Left kidney (tissue), 1 donor: ENCODE measurements at regions not wholly inside any gene's neighbourhood (a gene's known extent, or its start where the extent isn't known, plus 50 kb on each side); places are given as distances from the start of the nearest gene placed in this dataset.

ENCODE experiments used
- DNase-seq: peaks from one replicate; pipeline ENCODE4 v3.0.0-alpha.2; 2013

DNA sequence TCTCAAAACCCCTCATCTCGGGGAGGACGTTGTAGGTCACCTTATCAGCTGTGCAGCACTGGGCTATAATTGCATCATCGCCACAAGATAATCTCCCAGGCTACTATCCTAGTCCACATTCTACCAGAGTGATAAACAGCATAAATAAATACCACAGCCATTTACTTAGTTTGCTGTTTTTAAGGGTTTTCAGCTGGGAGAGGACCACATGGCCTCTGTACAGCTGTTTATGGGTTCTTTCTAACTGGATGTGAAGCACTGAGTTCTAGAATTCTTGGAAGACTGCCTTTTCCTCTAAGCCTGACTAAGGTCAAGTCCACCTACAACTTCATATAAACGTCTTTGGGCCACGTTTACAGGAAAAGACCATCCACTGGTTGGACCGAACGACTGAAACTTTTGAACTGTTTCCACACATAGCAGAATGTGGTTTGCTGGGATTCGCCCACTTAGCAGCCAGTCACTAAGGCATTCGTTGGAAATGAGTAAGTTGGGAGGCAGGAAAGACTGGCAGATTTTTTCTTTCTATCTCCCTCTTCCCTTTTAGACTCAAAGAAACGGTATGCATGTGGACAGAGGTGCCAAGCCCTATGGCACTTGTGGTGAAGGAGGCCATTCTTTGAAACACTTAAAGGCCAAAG lies 752.5 kb upstream of the SGCG start:
- no peak for DNase-seq

DNA sequence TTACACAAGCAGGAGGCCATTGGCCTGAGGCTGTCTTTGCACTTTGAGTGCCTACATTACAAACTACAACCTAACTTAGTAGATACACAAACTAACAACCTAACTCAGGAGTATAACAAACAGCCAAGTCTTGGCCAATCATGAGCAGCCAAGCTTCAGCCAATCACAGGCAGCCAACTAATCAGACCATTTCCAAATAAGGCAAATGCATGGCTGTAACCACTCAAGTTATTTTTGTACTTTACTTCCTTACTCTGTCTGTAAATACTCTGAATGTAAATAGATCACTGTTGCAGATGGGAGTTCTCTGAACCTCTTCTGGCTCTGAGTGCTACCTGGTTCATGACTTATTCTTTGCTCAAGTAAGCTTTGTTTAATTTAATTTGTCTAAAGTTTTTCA lies 748.1 kb upstream of the SGCG start:
- no peak for DNase-seq

DNA sequence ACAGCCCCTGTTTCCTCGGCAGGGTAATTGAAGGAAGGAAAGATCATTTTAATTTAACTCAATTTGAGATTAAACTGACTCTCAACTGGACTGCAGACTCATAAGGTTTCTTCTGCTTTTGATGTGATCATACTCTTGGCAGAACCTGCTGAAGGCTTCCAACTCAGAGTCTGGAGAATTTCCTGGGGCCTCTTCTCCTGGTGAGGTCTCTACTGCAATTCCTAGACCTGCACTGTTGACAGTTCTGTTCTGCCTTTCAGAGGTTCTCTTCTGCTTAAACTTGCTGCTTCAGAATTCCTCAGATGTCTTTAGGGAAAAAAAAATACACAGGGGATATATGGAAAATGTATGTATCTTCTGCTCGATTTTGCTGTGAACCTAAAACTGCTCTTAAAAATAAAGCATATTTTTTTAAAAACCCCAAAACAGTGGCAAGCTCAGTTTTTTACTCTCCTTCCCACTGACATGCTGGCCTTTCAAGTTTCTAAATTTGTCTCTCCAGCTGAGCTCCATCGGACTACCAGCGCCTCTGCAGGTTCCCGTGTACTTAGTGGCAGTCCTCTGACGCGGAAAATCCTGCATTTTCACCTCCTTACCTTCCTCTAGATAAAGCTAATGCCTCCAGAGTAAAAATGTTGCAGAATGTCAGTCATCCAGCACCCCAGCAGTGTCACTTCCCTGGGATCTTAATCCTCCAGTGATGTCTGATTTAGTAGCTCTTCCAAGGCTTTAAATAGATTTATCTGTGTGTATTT lies 733.5 kb upstream of the SGCG start:
- DNase-seq, result no peak

DNA sequence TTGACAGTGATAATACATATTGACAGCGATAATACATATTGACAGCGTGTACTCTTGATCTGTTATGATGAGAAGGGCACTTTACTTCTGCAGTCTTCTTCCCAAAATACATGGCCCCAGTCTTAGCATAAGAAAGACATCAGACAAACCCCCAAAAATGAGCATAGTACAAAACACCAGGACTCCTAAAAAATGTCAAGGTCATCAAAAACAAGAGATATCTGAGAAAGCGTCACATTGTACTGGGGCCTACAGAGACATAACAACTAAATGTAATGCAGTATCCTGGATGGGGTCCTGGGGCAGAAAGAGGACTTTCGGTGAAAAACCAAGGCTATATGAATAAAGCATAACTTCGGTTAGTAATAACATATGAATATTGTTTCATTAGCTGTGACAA lies 731.5 kb upstream of the SGCG start:
- DNase-seq, result no peak

GRCh38 chr13:22451327-22451741 lies 729.4 kb upstream of the SGCG start:
- peak; percentile 17 for DNase-seq

DNA sequence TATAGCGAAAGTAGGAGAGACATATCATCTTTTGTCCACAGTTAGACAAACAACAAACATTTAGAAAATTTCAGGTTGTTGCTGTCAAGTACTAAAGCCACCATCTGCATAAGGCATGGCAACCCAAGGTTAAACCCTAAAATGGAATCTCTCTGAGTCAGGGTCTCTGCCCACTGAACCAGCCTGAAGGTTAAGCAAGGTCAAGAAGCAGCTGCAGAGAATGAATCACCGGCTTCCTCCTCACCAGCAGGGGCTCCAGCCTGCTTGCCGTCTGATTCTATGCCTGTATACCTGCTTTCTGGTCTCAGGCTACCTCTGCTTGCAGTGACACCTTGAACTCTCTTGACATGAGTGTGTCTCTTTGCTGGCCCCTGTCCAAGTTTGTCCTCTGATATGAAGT lies 726.2 kb upstream of the SGCG start:
- no peak for DNase-seq

DNA sequence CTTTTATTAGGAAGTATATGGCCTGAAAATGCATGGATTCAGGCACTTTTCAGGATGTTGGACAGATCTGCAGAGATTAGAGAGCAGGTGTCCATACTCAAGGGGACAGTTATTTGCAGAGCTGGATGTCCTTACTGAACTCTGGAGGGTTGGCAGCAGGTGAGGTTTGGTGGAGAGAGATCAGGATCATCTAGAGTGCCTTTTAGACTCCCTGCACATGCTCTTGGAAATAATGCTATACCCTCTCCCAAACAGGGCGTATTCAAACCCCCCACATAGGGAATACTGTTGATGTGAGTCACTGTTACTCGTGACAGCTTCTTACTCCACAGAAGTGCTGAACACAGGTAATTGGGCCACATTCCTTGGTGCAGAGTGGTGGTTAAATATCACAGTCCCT lies 725.7 kb upstream of the SGCG start:
- DNase-seq, result no peak

GRCh38 chr13:22461854-22462490 lies 718.8 kb upstream of the SGCG start:
- no peak for DNase-seq

DNA sequence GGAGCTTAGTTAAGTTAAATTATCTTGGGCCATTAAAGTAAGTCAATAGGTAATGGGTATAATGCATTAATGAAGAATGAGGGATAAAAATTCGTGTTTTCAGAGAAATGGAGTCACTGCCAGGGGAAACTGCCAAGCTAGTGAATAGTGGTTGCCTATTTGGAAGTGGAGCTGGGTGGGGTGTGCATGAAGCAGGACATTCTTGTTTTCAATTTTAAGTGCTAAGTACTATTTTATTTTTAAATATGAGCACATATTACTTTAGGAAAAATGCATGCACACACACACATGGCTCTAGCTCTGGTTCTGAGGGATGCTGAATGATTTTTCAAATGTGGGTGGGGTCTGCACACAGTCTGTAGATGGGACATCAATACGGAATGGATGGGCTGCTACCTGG lies 717.7 kb upstream of the SGCG start:
- DNase-seq, result no peak

DNA sequence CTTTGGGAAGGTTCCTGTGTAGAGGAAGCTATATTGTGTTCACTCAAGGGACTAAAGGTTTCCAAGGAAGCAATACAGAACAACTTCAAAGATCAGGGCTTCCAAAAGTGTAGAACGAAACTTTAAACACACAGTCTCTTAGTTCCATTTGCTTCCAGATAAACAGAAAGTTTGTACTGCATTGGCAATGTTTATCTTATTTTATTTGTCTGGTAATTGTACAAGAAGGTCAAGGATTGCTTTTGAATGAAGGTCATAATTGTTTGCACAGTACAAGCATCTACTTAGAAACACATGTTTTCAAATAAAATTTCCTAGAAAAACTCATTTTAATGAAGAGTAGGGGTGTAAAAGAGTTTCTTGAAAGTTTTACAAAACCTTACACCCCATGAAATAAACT lies 712.7 kb upstream of the SGCG start:
- no peak for DNase-seq

DNA sequence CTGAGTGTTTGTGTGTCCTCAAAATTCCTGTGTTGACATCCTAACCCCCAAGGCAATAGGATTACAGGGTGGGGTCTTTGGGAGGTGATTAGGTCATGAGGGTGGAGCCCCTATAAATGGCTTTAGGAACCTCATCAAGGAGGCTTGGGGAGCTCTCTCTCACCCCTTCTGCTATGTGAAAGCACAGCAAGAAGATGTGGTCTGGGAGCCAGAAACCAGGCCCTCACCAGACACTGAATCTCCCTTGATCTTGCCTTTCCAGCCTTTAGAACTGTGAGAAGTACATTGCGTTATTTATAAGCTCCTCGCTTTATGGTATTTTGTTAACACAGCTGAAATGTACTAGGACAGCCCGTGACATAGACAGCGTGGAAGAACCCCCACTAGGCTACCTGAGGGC lies 712.0 kb upstream of the SGCG start:
- no peak for DNase-seq

DNA sequence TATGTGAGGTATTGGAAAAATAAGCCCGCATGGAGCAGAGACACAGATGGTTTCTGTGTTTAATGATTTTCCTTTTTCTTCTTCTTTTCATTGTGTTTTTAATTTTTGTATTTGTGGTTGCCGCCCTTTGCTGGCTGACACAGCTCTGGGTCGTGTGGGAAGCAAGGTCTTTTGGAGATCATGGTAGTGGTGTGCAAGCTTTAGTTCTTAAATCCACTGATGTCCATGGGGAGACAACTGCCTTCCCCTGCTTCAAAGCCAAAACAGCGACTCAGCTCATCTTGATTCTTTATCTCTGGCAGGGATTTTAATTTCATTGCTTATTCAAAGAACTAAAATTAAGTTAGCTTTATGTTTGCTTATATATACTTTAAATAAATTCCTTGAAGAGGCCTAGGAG lies 711.3 kb upstream of the SGCG start:
- no peak for DNase-seq

DNA sequence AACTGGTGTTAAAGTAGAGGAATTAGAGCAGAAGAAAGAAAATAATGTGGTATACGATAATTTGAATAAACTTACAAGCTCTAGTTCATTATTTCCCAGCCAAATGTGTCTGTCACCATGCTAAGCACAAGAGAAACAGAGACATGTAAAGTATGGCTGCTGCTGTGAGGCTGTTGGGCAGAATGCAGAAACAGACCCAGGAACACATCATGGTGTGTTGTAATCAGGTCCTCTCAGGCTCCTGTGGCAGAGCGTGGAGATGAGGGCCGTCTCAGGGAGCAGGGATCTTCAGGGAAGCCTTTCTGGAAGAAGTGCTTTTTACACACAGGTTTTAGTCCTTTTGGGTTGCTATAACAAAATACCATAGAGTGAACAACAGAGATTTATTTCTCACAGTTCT lies 710.7 kb upstream of the SGCG start:
- DNase-seq, result no peak

GRCh38 chr13:22482496-22483000 lies 698.2 kb upstream of the SGCG start:
- no peak for DNase-seq

- DNase-seq, result no peak
Measured at GRCh38 chr13:22483276-22483675, 697.5 kb upstream of the SGCG start.

GRCh38 chr13:22486490-22486889 lies 694.3 kb upstream of the SGCG start:
- DNase-seq, result no peak

DNA sequence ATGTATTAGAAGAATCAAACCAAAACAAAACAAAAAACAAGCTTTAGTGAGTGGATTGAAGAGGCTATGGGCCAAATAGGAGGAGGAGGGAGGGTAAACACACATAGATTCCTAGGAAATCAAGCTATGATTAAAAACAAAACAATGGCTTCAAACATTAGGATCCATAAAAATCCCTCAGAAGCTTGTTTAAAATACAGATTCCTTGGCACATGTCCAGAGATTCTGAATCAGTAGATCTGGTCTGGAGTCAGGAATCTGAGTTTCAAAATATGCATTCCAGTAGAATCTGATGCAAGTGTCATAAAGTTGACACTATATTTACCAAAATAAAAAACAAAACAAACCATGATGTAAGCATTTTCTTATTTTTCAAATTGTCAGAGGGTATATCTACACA lies 692.8 kb upstream of the SGCG start:
- DNase-seq, result no peak

GRCh38 chr13:22489771-22490170 lies 691.0 kb upstream of the SGCG start:
- DNase-seq, result no peak

DNA sequence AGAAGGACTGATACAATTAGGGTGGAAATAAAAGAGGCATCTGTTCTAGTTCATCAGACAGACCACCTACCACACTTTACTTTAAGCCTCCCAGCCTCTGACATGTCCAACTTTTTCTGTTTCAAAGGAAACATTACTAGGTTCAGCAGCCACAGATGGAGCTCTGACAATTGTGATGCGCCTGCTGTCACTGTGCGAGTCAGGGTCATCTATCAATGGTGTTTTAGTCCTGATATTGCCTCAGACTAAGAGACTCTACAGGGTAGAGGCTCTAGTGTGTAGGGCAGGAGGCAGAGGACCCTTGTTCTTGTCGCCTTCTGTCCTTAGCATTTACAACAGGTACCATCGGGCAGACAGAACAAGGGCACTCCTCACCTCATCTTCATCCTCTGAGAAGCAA lies 685.0 kb upstream of the SGCG start:
- no peak for DNase-seq

GRCh38 chr13:22496803-22497508 lies 683.8 kb upstream of the SGCG start:
- no peak for DNase-seq

- DNase-seq, result peak; percentile 41
Measured at GRCh38 chr13:22497991-22498780, 682.6 kb upstream of the SGCG start.

- no peak for DNase-seq
Measured at GRCh38 chr13:22499919-22500318, 680.9 kb upstream of the SGCG start.
